H9 (cell line): ENCODE measurements at regions not wholly inside any gene's neighbourhood (a gene's known extent, or its start where the extent isn't known, plus 50 kb on each side); places are given as distances from the start of the nearest gene placed in this dataset.

Experiments used
- DNase-seq: peaks from one replicate; pipeline ENCODE4 v3.0.0-alpha.2; 2017
- H2AFZ ChIP-seq: one replicate; pipeline ENCODE4 v1.6.1; 2013; ENCODE audit warnings: mild to moderate bottlenecking, low read length, control low read depth, moderate library complexity
- H2AK5ac ChIP-seq: 2 replicates; pipeline ENCODE4 v1.6.1; 2013; ENCODE audit warnings: low read length, control low read depth, mixed read lengths; ENCODE audit not compliant: insufficient read length
- H2BK120ac ChIP-seq: one replicate; pipeline ENCODE4 v1.6.1; 2013; ENCODE audit warnings: low read depth, mild to moderate bottlenecking, low read length, control low read depth, inconsistent platforms; ENCODE audit not compliant: poor library complexity, severe bottlenecking
- H2BK12ac ChIP-seq: 2 replicates; pipeline ENCODE4 v1.6.1; 2013; ENCODE audit warnings: low read length, control low read depth, mixed read lengths, low read depth; ENCODE audit not compliant: insufficient read length
- H2BK15ac ChIP-seq: 2 replicates; pipeline ENCODE4 v1.6.1; 2013; ENCODE audit warnings: low read depth, low read length, control low read depth
- H2BK20ac ChIP-seq: one replicate; pipeline ENCODE4 v1.6.1; 2013; ENCODE audit warnings: low read depth, mild to moderate bottlenecking, low read length, control low read depth, inconsistent platforms; ENCODE audit not compliant: poor library complexity, severe bottlenecking
- H2BK5ac ChIP-seq: 2 replicates; pipeline ENCODE4 v1.6.1; 2013; ENCODE audit warnings: low read length, control low read depth, mixed read lengths; ENCODE audit not compliant: insufficient read length
- H3K14ac ChIP-seq: 2 replicates; pipeline ENCODE4 v1.6.1; 2013; ENCODE audit warnings: low read length, control low read depth; ENCODE audit not compliant: insufficient read depth
- H3K18ac ChIP-seq: 2 replicates; pipeline ENCODE4 v1.6.1; 2013; ENCODE audit warnings: low read depth, mild to moderate bottlenecking, mixed read lengths, low read length, control low read depth; ENCODE audit not compliant: insufficient read length
- H3K23ac ChIP-seq: 2 replicates; pipeline ENCODE4 v1.6.1; 2013; ENCODE audit warnings: low read length, control low read depth, mixed read lengths, low read depth; ENCODE audit not compliant: insufficient read length
- H3K23me2 ChIP-seq: 2 replicates; pipeline ENCODE4 v1.6.1; 2013; ENCODE audit warnings: low read depth, mild to moderate bottlenecking, mixed read lengths, low read length, control low read depth; ENCODE audit not compliant: insufficient read length, poor library complexity, severe bottlenecking
- H3K27ac ChIP-seq: 2 replicates; pipeline ENCODE4 v1.5.1; 2013; ENCODE audit warnings: low read length, control low read depth, mixed read lengths, low read depth; ENCODE audit not compliant: insufficient read length
- H3K27me3 ChIP-seq: 2 replicates; pipeline ENCODE4 v1.6.1; 2013; ENCODE audit warnings: low read length, control low read depth, inconsistent platforms; ENCODE audit not compliant: insufficient read depth
- H3K4ac ChIP-seq: 2 replicates; pipeline ENCODE4 v1.6.1; 2013; ENCODE audit warnings: low read depth, mild to moderate bottlenecking, control low read depth, inconsistent platforms, low read length, moderate library complexity
- H3K4me1 ChIP-seq: 2 replicates; pipeline ENCODE4 v1.6.1; 2013; ENCODE audit warnings: low read length, control low read depth, inconsistent platforms; ENCODE audit not compliant: insufficient read depth
- H3K4me2 ChIP-seq: 2 replicates; pipeline ENCODE4 v1.6.1; 2013; ENCODE audit warnings: low read length, control low read depth, mixed read lengths; ENCODE audit not compliant: insufficient read length, insufficient read depth
- H3K56ac ChIP-seq: 2 replicates; pipeline ENCODE4 v1.6.1; 2013; ENCODE audit warnings: low read depth, mild to moderate bottlenecking, mixed read lengths, low read length, control low read depth; ENCODE audit not compliant: insufficient read length
- H3K79me1 ChIP-seq: 2 replicates; pipeline ENCODE4 v1.6.1; 2013; ENCODE audit warnings: low read depth, mild to moderate bottlenecking, moderate library complexity, low read length, control low read depth, inconsistent platforms; ENCODE audit not compliant: insufficient read depth, poor library complexity, severe bottlenecking
- H3K79me2 ChIP-seq: 2 replicates; pipeline ENCODE4 v1.6.1; 2013; ENCODE audit warnings: low read length, control low read depth, inconsistent platforms; ENCODE audit not compliant: insufficient read depth
- H3K9ac ChIP-seq: 2 replicates; pipeline ENCODE4 v1.6.1; 2013; ENCODE audit warnings: low read length, control low read depth, mixed read lengths; ENCODE audit not compliant: insufficient read length; ENCODE audit errors: extremely low read depth
- H3K9me3 ChIP-seq: one replicate; pipeline ENCODE4 v1.6.1; 2013; ENCODE audit warnings: low read depth, low read length, inconsistent platforms; ENCODE audit not compliant: control insufficient read depth
- H3T11ph ChIP-seq: one replicate; pipeline ENCODE4 v1.6.1; 2013; ENCODE audit warnings: mild to moderate bottlenecking, low read length, control low read depth, inconsistent platforms
- H4K20me1 ChIP-seq: one replicate; pipeline ENCODE4 v1.6.1; 2013; ENCODE audit not compliant: control insufficient read depth, insufficient read length, insufficient read depth
- H4K5ac ChIP-seq: 2 replicates; pipeline ENCODE4 v1.6.1; 2013; ENCODE audit warnings: low read depth, mild to moderate bottlenecking, mixed read lengths, low read length, control low read depth; ENCODE audit not compliant: insufficient read length
- H4K8ac ChIP-seq: replicated peaks from 2 replicates; pipeline ENCODE4 v1.6.1; 2013; ENCODE audit warnings: low read length, control low read depth, mixed read lengths, low read depth; ENCODE audit not compliant: insufficient read length
- H4K91ac ChIP-seq: 2 replicates; pipeline ENCODE4 v1.6.1; 2013; ENCODE audit warnings: low read depth, mild to moderate bottlenecking, moderate library complexity, mixed read lengths, low read length, control low read depth; ENCODE audit not compliant: insufficient read length
- H3K27ac Mint-ChIP-seq, 3 experiments: 2 replicates in 2 of 3; 3 replicates in 1 of 3; pipeline ENCODE4 v1.8.0; 2020 to 2021; ENCODE audit warnings: mixed read lengths in 3 of 3, mild to moderate bottlenecking in 1 of 3, moderate library complexity in 1 of 3
- H3K27me3 Mint-ChIP-seq: 2 replicates; pipeline ENCODE4 v1.8.0; 2021; ENCODE audit warnings: low read depth, mild to moderate bottlenecking, moderate library complexity, mixed read lengths
- H3K36me3 Mint-ChIP-seq, 3 experiments: 2 replicates in 2 of 3; 3 replicates in 1 of 3; pipeline ENCODE4 v1.8.0; 2020 to 2021; ENCODE audit warnings: low read depth in 3 of 3, mixed read lengths in 3 of 3; ENCODE audit not compliant: insufficient read depth in 1 of 3
- H3K4me1 Mint-ChIP-seq, 2 experiments: 2 replicates each; pipeline ENCODE4 v1.8.0; 2020; ENCODE audit warnings: mixed read lengths in 2 of 2
- H3K4me3 Mint-ChIP-seq, 2 experiments: 2 replicates in 1 of 2; 3 replicates in 1 of 2; pipeline ENCODE4 v1.8.0; 2020 to 2021; ENCODE audit warnings: mild to moderate bottlenecking in 2 of 2, mixed read lengths in 2 of 2, moderate library complexity in 1 of 2
- H3K9me3 Mint-ChIP-seq, 2 experiments: 2 replicates in 1 of 2; 3 replicates in 1 of 2; pipeline ENCODE4 v1.8.0; 2020; ENCODE audit warnings: mild to moderate bottlenecking in 2 of 2, mixed read lengths in 2 of 2, moderate library complexity in 1 of 2
- CTCF ChIP-seq: fragments of 200-600 bp; sonication (generic); conservative IDR thresholded peaks from 3 replicates; pipeline ENCODE4 v1.8.0; 2021; ENCODE audit warnings: antibody characterized with exemption, mild to moderate bottlenecking
- WGBS: extraction: QIAGEN DNeasy Blood & Tissue Kit; methylation state at CpG from one replicate; pipeline ENCODE4 v1.1.7; 2013; ENCODE audit warnings: missing lambda C conversion rate, low lambda C conversion rate, mixed read lengths; ENCODE audit not compliant: insufficient read length; ENCODE audit errors: extremely low coverage; 5-methylcytosine and 5-hydroxymethylcytosine counted together

- Histone ChIP-seq H4K5ac (no peak overlapping the region), H3K27me3 (no peaks in the 10 kb centered on the region), H3K23me2 (no peaks in the 10 kb centered on the region), H2BK5ac (no peak overlapping the region), H3K4me2 (no peak overlapping the region), H3K79me1 (no peaks in the 10 kb centered on the region), H2AK5ac (no peak overlapping the region), H3K4ac (no peak overlapping the region), H3K4me1 (no peaks in the 10 kb centered on the region; the same call in 1 of the 2 replicates), H3K56ac (no peak overlapping the region), H3K27ac (no peak overlapping the region), H2BK15ac (no peak overlapping the region), H4K20me1 (no peaks in the 10 kb centered on the region), H3K18ac (no peak overlapping the region), H2BK20ac (no peak overlapping the region), H2AFZ (no peak overlapping the region), H3K79me2 (no peaks in the 10 kb centered on the region), H3K9ac (no peak overlapping the region), H3T11ph (no peak overlapping the region), H3K23ac (no peak overlapping the region), H4K91ac (no peak overlapping the region), H3K14ac (no peak overlapping the region), H2BK12ac (no peak overlapping the region), H3K9me3 (no peaks in the 10 kb centered on the region), H4K8ac (no peak overlapping the region), H2BK120ac (no peak overlapping the region)
- Mint-ChIP-seq H3K36me3 (no peaks in the 10 kb centered on the region; a peak in 3 of 7 replicates), H3K27ac (no peak overlapping the region), H3K4me1 (peaks cover 0 to 3% of the 10 kb centered on the region in 2 experiments; a peak in 2 of 4 replicates), H3K9me3 (peaks cover 55 to 79% of the 10 kb centered on the region in 2 experiments), H3K4me3 (no peak overlapping the region), H3K27me3 (no peaks in the 10 kb centered on the region)
- WGBS = no CpG with 5 or more reads among the region's 1 CpG
- no peak for DNase-seq
- TF ChIP-seq CTCF = no peak
Observed at GRCh38 chr21:25080661-25081060, 526.6 kb downstream of the MRPL39 start.
